CD14-positive monocyte (primary cell): ENCODE measurements at regions not wholly inside any gene's neighbourhood (a gene's known extent, or its start where the extent isn't known, plus 50 kb on each side); places are given as distances from the start of the nearest gene placed in this dataset.
"Not testable (repeated sequence)": the region's sequence is repeated elsewhere in the genome, so short reads cannot be mapped to it uniquely, and the experiment has no call there.

Experiments
- DNase-seq, 3 donors: peaks; one replicate each; pipeline ENCODE4 v3.0.0-alpha.2; 2011 to 2022
- H2AFZ ChIP-seq: 2 replicates; pipeline ENCODE4 v1.6.0; 2012; ENCODE audit warnings: mild to moderate bottlenecking, low read depth, low read length, inconsistent platforms; ENCODE audit not compliant: insufficient read depth, poor library complexity, severe bottlenecking
- H3K27ac ChIP-seq, 2 donors: 1 replicate in 1 of 2; 2 replicates in 1 of 2; pipeline ENCODE4 v1.5.1; 2012 to 2013; ENCODE audit warnings: low read length in 2 of 2, control low read depth in 1 of 2, inconsistent platforms in 1 of 2, low read depth in 1 of 2, mild to moderate bottlenecking in 1 of 2
- H3K27me3 ChIP-seq, 2 donors: one replicate each; pipeline versions ENCODE4 v1.6.0 to v1.6.1; 2011 to 2013; ENCODE audit warnings: low read length in 2 of 2; ENCODE audit not compliant: control insufficient read depth in 2 of 2, insufficient read depth in 2 of 2
- H3K36me3 ChIP-seq, 2 donors: replicated peaks in 1 of 2; 1 replicate in 1 of 2; 2 replicates in 1 of 2; pipeline versions ENCODE4 v1.5.1 to v1.6.1; 2012 to 2013; ENCODE audit warnings: low read length in 2 of 2, control low read depth in 1 of 2, inconsistent platforms in 1 of 2, mild to moderate bottlenecking in 1 of 2; ENCODE audit not compliant: insufficient read depth in 2 of 2, control insufficient read depth in 1 of 2
- H3K4me1 ChIP-seq, 2 donors: 1 replicate in 1 of 2; 2 replicates in 1 of 2; pipeline versions ENCODE4 v1.5.1 to v1.6.1; 2012 to 2013; ENCODE audit warnings: low read length in 2 of 2, control low read depth in 1 of 2, inconsistent platforms in 1 of 2, mild to moderate bottlenecking in 1 of 2, moderate library complexity in 1 of 2; ENCODE audit not compliant: insufficient read depth in 2 of 2, control insufficient read depth in 1 of 2
- H3K4me2 ChIP-seq: replicated peaks from 2 replicates; pipeline ENCODE3; 2012; ENCODE audit warnings: low read length, moderate library complexity, mild to moderate bottlenecking; ENCODE audit not compliant: poor library complexity, severe bottlenecking; ENCODE audit errors: extremely low read depth
- H3K4me3 ChIP-seq, 3 experiments: fragments of 200-600 bp in 1 of 3; sonication (generic) in 1 of 3; replicated peaks in 1 of 3; 1 replicate in 2 of 3; 2 replicates in 1 of 3; pipeline ENCODE4 v1.5.1; 2011 to 2013; ENCODE audit warnings: low read length in 3 of 3, mild to moderate bottlenecking in 3 of 3, control low read depth in 2 of 3, low read depth in 2 of 3, inconsistent platforms in 1 of 3, moderate library complexity in 1 of 3
- H3K79me2 ChIP-seq: 2 replicates; pipeline ENCODE4 v1.6.0; 2012; ENCODE audit warnings: mild to moderate bottlenecking, control low read depth, inconsistent platforms, low read length, moderate library complexity; ENCODE audit not compliant: insufficient read depth
- H3K9ac ChIP-seq: 2 replicates; pipeline ENCODE4 v1.6.0; 2017; ENCODE audit warnings: low read length, mild to moderate bottlenecking; ENCODE audit not compliant: insufficient read depth, poor library complexity, severe bottlenecking
- H3K9me3 ChIP-seq, 2 donors: replicated peaks in 1 of 2; 1 replicate in 1 of 2; 2 replicates in 1 of 2; pipeline versions ENCODE4 v1.5.1 to v1.6.1; 2012 to 2013; ENCODE audit warnings: low read length in 2 of 2, control low read depth in 1 of 2; ENCODE audit not compliant: control insufficient read depth in 1 of 2, insufficient read depth in 1 of 2
- H4K20me1 ChIP-seq: 2 replicates; pipeline ENCODE4 v1.6.0; 2012; ENCODE audit warnings: mild to moderate bottlenecking, low read length, control low read depth, moderate library complexity; ENCODE audit not compliant: insufficient read depth
- H3K27ac Mint-ChIP-seq, 7 donors: one replicate each; pipeline ENCODE4 v1.8.0; 2020; ENCODE audit warnings: mild to moderate bottlenecking in 7 of 7, mixed read lengths in 7 of 7, moderate library complexity in 6 of 7, inconsistent platforms in 2 of 7
- H3K27me3 Mint-ChIP-seq, 3 donors: one replicate each; pipeline ENCODE4 v1.8.0; 2021 to 2022; ENCODE audit warnings: low read depth in 3 of 3, mild to moderate bottlenecking in 3 of 3, mixed read lengths in 3 of 3, moderate library complexity in 3 of 3, inconsistent platforms in 1 of 3
- H3K36me3 Mint-ChIP-seq, 2 donors: one replicate each; pipeline ENCODE4 v1.8.0; 2020; ENCODE audit warnings: mixed read lengths in 2 of 2, inconsistent platforms in 1 of 2, mild to moderate bottlenecking in 1 of 2
- H3K4me1 Mint-ChIP-seq: one replicate; pipeline ENCODE4 v1.8.0; 2020; ENCODE audit warnings: mild to moderate bottlenecking, mixed read lengths
- H3K4me3 Mint-ChIP-seq, 2 donors: one replicate each; pipeline ENCODE4 v1.8.0; 2020; ENCODE audit warnings: mild to moderate bottlenecking in 2 of 2, mixed read lengths in 2 of 2, moderate library complexity in 1 of 2
- H3K9me3 Mint-ChIP-seq, 7 donors: one replicate each; pipeline ENCODE4 v1.8.0; 2020 to 2022; ENCODE audit warnings: mixed read lengths in 7 of 7, mild to moderate bottlenecking in 6 of 7, moderate library complexity in 6 of 7, inconsistent platforms in 2 of 7
- CTCF ChIP-seq: fragments of 200-600 bp; IDR thresholded peaks from one replicate; pipeline ENCODE4 v1.8.0; 2022; ENCODE audit warnings: antibody characterized with exemption, mild to moderate bottlenecking
- WGBS: methylation state at CpG from one replicate; pipeline ENCODE4 v1.1.5; 2013; ENCODE audit warnings: missing lambda C conversion rate; ENCODE audit not compliant: insufficient coverage; 5-methylcytosine and 5-hydroxymethylcytosine counted together
- intact Hi-C, 2 donors: fragments of 100-400 bp; cut with micrococcal nuclease; formaldehyde crosslinking; loops; one replicate each; pipeline versions ENCODE4 v1.15.0 to v1.15.1; 2023

- Histone ChIP-seq H4K20me1 (no peaks in the 10 kb centered on the region), H3K27me3 (no peaks in the 10 kb centered on the region), H3K4me2 (no peak overlapping the region), H3K27ac (no peak overlapping the region), H3K4me1 (no peaks in the 10 kb centered on the region), H3K9ac (no peak overlapping the region), H3K36me3 (no peaks in the 10 kb centered on the region), H2AFZ (no peak overlapping the region), H3K9me3 (peaks cover 0 to 9% of the 10 kb centered on the region in 2 donors), H3K79me2 (no peaks in the 10 kb centered on the region), H3K4me3 (no peak overlapping the region)
- intact Hi-C loops = no loop called here
- H3K4me1 Mint-ChIP-seq = no peaks in the 10 kb centered on the region
- peaks cover 0 to 11% (median 3%) of the 10 kb centered on the region in 7 donors for H3K9me3 Mint-ChIP-seq
- WGBS = 75% methylated on average over 1 of the region's 1 CpG
- no peak overlapping the region for H3K4me3 Mint-ChIP-seq
- DNase-seq = no peak
- H3K27me3 Mint-ChIP-seq = peaks cover 0 to 2% (median 0%) of the 10 kb centered on the region in 3 donors
- H3K36me3 Mint-ChIP-seq = no peaks in the 10 kb centered on the region
- TF ChIP-seq CTCF = no peak
- peak overlapping the region in 1 of 7 donors; percentile 20 for H3K27ac Mint-ChIP-seq
These were observed 86.5 kb downstream of the DKK1 start for GRCh38 chr10:52400562-52400961.

GRCh38 chr10:52403801-52404200 lies 89.7 kb downstream of the DKK1 start:
- H3K36me3 Mint-ChIP-seq, H3K4me1 Mint-ChIP-seq: not testable (repeated sequence)

More at GRCh38 chr10:52403801-52404200, 89.7 kb downstream of the DKK1 start:
- H3K27me3 Mint-ChIP-seq, intact Hi-C loops, H2AFZ ChIP-seq, H3K79me2 ChIP-seq, DNase-seq, H3K4me1 ChIP-seq, H3K36me3 ChIP-seq, H3K4me2 ChIP-seq, H3K27ac ChIP-seq, H3K9me3 ChIP-seq, H3K27ac Mint-ChIP-seq, H3K4me3 ChIP-seq, H3K4me3 Mint-ChIP-seq, H3K27me3 ChIP-seq, H4K20me1 ChIP-seq, H3K9ac ChIP-seq: not testable (repeated sequence)
- no CpG with 5 or more reads among the region's 3 CpGs for WGBS
- peaks cover 0 to 11% (median 2%) of the 10 kb centered on the region in 7 donors for H3K9me3 Mint-ChIP-seq
